Mesenteric fat pad (tissue), 1 donor: ENCODE measurements at regions not wholly inside any gene's neighbourhood (a gene's known extent, or its start where the extent isn't known, plus 50 kb on each side); places are given as distances from the start of the nearest gene placed in this dataset.
"Not testable (repeated sequence)": the region's sequence is repeated elsewhere in the genome, so short reads cannot be mapped to it uniquely, and the experiment has no call there.

ENCODE experiments used
- DNase-seq: peaks from one replicate; pipeline ENCODE4 v3.0.0-alpha.2; 2020; ENCODE audit warnings: low spot score
- donor health status: DM: yes; HTN: yes; CAD: no.

- no peak for DNase-seq
Observed at GRCh38 chr3:104886220-104886995, 480.3 kb upstream of the ALCAM start.

GRCh38 chr3:104887069-104887468, 479.6 kb upstream of the ALCAM start:
- no peak for DNase-seq

- no peak for DNase-seq
Observed at GRCh38 chr3:104887619-104888018, 479.1 kb upstream of the ALCAM start.

- no peak for DNase-seq
Observed at GRCh38 chr3:104892044-104892443, 474.7 kb upstream of the ALCAM start.

GRCh38 chr3:104896624-104897023, 470.1 kb upstream of the ALCAM start:
- DNase-seq, result no peak

GRCh38 chr3:104901396-104901795, 465.3 kb upstream of the ALCAM start:
- DNase-seq, result no peak

GRCh38 chr3:104903064-104903463, 463.6 kb upstream of the ALCAM start:
- DNase-seq, result no peak

- DNase-seq, result peak; percentile 82
Observed at GRCh38 chr3:104906001-104906639, 460.6 kb upstream of the ALCAM start.

GRCh38 chr3:104907507-104907906, 459.2 kb upstream of the ALCAM start:
- DNase-seq, result no peak

GRCh38 chr3:104908761-104909160, 457.9 kb upstream of the ALCAM start:
- DNase-seq, result no peak

- DNase-seq, result no peak
Observed at GRCh38 chr3:104909198-104909597, 457.5 kb upstream of the ALCAM start.

- no peak for DNase-seq
Observed at GRCh38 chr3:104909721-104910120, 457.0 kb upstream of the ALCAM start.

- no peak for DNase-seq
Observed at GRCh38 chr3:104911376-104911775, 455.3 kb upstream of the ALCAM start.

GRCh38 chr3:104916971-104917370, 449.7 kb upstream of the ALCAM start:
- no peak for DNase-seq

- DNase-seq, result no peak
Observed at GRCh38 chr3:104920512-104920911, 446.2 kb upstream of the ALCAM start.

GRCh38 chr3:104933972-104934371, 432.7 kb upstream of the ALCAM start:
- no peak for DNase-seq

- no peak for DNase-seq
Observed at GRCh38 chr3:104935613-104936012, 431.1 kb upstream of the ALCAM start.

- no peak for DNase-seq
Observed at GRCh38 chr3:104939196-104939595, 427.5 kb upstream of the ALCAM start.

- no peak for DNase-seq
Observed at GRCh38 chr3:104941785-104942184, 424.9 kb upstream of the ALCAM start.

- no peak for DNase-seq
Observed at GRCh38 chr3:104943974-104944373, 422.7 kb upstream of the ALCAM start.

GRCh38 chr3:104947943-104948342, 418.8 kb upstream of the ALCAM start:
- no peak for DNase-seq

GRCh38 chr3:104949810-104950209, 416.9 kb upstream of the ALCAM start:
- not testable (repeated sequence) for DNase-seq

- DNase-seq, result no peak
Observed at GRCh38 chr3:104951426-104951825, 415.3 kb upstream of the ALCAM start.
